T-helper 1 cell treated with Interleukin-12 subunit alpha and Interleukin-12 subunit beta and Interleukin-4 antibody, amounts not matched to agents 30 μg/mL and 1 μg/mL, for 36 hours (primary cell): ENCODE measurements at regions not wholly inside any gene's neighbourhood (a gene's known extent, or its start where the extent isn't known, plus 50 kb on each side); places are given as distances from the start of the nearest gene placed in this dataset.

Experiments used
- H3K27ac Mint-ChIP-seq: one replicate; pipeline ENCODE4 v1.8.0; 2021; ENCODE audit warnings: mild to moderate bottlenecking, mixed read lengths
- H3K27me3 Mint-ChIP-seq: one replicate; pipeline ENCODE4 v1.8.0; 2021; ENCODE audit warnings: low read depth, mixed read lengths
- H3K36me3 Mint-ChIP-seq: one replicate; pipeline ENCODE4 v1.8.0; 2021; ENCODE audit warnings: low read depth, mixed read lengths
- H3K4me1 Mint-ChIP-seq: one replicate; pipeline ENCODE4 v1.8.0; 2021; ENCODE audit warnings: low read depth, mixed read lengths
- H3K4me3 Mint-ChIP-seq: one replicate; pipeline ENCODE4 v1.8.0; 2021; ENCODE audit warnings: mild to moderate bottlenecking, moderate library complexity, mixed read lengths
- H3K9me3 Mint-ChIP-seq: one replicate; pipeline ENCODE4 v1.8.0; 2021; ENCODE audit warnings: mixed read lengths

GRCh38 chr14:75333606-75334548 lies 55.2 kb downstream of the FOS start:
- H3K36me3 Mint-ChIP-seq = peaks cover 3% of the 10 kb centered on the region
- peaks cover 22% of the 10 kb centered on the region for H3K4me1 Mint-ChIP-seq
- peaks cover 24% of the 10 kb centered on the region for H3K27me3 Mint-ChIP-seq
- peak overlapping the region; percentile 90 for H3K27ac Mint-ChIP-seq
- H3K9me3 Mint-ChIP-seq = no peaks in the 10 kb centered on the region
- peak overlapping the region; percentile 72 for H3K4me3 Mint-ChIP-seq

- Mint-ChIP-seq H3K4me1 (peaks cover 20% of the 10 kb centered on the region), H3K9me3 (no peaks in the 10 kb centered on the region), H3K4me3 (peak overlapping the region; percentile 72), H3K36me3 (peaks cover 3% of the 10 kb centered on the region), H3K27ac (peak overlapping the region; percentile 90), H3K27me3 (peaks cover 23% of the 10 kb centered on the region)
Observed at GRCh38 chr14:75334549-75335051, 56.0 kb downstream of the FOS start.

GRCh38 chr14:75335571-75335970 lies 56.9 kb downstream of the FOS start:
- H3K9me3 Mint-ChIP-seq = no peaks in the 10 kb centered on the region
- H3K36me3 Mint-ChIP-seq = peaks cover 3% of the 10 kb centered on the region
- no peak overlapping the region for H3K4me3 Mint-ChIP-seq
- peaks cover 20% of the 10 kb centered on the region for H3K4me1 Mint-ChIP-seq
- H3K27me3 Mint-ChIP-seq = peaks cover 21% of the 10 kb centered on the region
- peak overlapping the region; percentile 34 for H3K27ac Mint-ChIP-seq

DNA sequence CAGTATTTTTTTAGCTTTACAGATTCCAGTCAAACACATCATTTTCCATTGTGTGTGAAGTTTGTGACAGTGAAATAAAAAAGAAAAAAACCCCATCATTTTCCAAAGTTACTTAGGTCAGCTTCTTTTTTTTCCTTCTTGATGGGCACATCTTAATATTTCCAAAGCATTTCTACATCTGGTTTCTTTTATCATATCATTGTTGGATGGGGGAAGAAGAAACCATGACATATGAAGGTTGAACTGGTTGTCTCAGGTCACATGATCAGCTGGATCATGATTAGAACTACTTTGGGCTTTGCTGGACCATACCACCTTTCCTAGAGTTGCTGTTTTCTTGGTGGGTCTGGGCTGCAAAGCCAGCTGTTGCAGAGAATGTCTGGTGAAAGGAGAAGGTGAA lies 59.8 kb downstream of the FOS start:
- Mint-ChIP-seq H3K36me3 (peaks cover 3% of the 10 kb centered on the region), H3K9me3 (no peaks in the 10 kb centered on the region)

DNA sequence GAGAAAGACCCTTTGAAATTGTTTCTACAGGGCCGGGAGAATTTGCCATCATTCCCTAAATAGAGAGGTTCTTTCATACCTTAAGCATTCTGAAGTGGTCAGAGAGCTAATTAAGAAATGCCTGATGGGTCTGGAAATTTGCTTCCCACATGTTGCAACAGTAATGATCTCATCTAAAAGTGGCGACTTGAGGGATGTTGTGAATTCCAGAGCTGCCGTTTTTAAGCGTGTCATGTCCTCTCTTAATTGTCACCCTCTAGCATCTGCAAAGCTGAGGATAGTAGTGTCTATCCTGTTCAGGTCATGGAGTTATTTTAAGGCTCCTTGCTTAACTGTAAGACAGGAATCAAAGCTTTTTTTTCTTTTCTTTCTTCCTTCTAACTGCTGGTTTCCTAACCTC lies 60.4 kb downstream of the FOS start:
- Mint-ChIP-seq H3K27ac (no peak overlapping the region), H3K4me1 (peaks cover 17% of the 10 kb centered on the region), H3K4me3 (no peak overlapping the region), H3K9me3 (no peaks in the 10 kb centered on the region), H3K27me3 (peaks cover 19% of the 10 kb centered on the region), H3K36me3 (peaks cover 3% of the 10 kb centered on the region)

More for the DNA sequence above, 59.8 kb downstream of the FOS start:
- peaks cover 19% of the 10 kb centered on the region for H3K4me1 Mint-ChIP-seq
- H3K4me3 Mint-ChIP-seq = no peak overlapping the region
- no peak overlapping the region for H3K27ac Mint-ChIP-seq
- peaks cover 17% of the 10 kb centered on the region for H3K27me3 Mint-ChIP-seq

GRCh38 chr14:75340921-75341320 lies 62.3 kb downstream of the FOS start:
- Mint-ChIP-seq H3K9me3 (peaks cover 3% of the 10 kb centered on the region), H3K27ac (no peak overlapping the region), H3K27me3 (peaks cover 26% of the 10 kb centered on the region), H3K4me3 (no peak overlapping the region), H3K36me3 (peaks cover 2% of the 10 kb centered on the region), H3K4me1 (peaks cover 4% of the 10 kb centered on the region)

DNA sequence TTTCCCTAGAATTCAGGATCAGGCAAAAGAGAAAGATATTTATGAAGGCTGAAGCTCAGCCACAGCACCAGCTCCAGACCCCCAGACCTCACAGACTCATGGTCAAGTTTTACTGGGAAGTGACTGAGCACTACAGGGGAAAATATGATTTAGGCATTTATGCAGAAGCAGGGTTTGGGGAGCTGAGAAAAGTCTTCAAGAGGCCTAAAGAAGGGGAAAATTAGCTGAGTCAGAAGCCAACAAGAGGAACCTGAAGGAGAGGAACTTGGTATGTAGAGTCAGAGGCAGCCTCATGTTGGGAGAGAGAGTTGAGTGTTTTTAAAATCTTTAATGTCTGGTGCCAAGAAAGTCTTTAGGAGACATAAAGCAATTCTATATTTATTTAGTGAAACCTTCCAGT lies 63.0 kb downstream of the FOS start:
- Mint-ChIP-seq H3K27me3 (peaks cover 32% of the 10 kb centered on the region), H3K9me3 (peaks cover 3% of the 10 kb centered on the region), H3K27ac (no peak overlapping the region), H3K36me3 (peaks cover 2% of the 10 kb centered on the region), H3K4me3 (no peak overlapping the region), H3K4me1 (peaks cover 4% of the 10 kb centered on the region)

- H3K27me3 Mint-ChIP-seq = peaks cover 32% of the 10 kb centered on the region
- H3K4me1 Mint-ChIP-seq = peaks cover 4% of the 10 kb centered on the region
- H3K4me3 Mint-ChIP-seq = no peak overlapping the region
- peaks cover 3% of the 10 kb centered on the region for H3K9me3 Mint-ChIP-seq
- H3K36me3 Mint-ChIP-seq = peaks cover 2% of the 10 kb centered on the region
- no peak overlapping the region for H3K27ac Mint-ChIP-seq
Observed at GRCh38 chr14:75342762-75343599, 64.4 kb downstream of the FOS start.

DNA sequence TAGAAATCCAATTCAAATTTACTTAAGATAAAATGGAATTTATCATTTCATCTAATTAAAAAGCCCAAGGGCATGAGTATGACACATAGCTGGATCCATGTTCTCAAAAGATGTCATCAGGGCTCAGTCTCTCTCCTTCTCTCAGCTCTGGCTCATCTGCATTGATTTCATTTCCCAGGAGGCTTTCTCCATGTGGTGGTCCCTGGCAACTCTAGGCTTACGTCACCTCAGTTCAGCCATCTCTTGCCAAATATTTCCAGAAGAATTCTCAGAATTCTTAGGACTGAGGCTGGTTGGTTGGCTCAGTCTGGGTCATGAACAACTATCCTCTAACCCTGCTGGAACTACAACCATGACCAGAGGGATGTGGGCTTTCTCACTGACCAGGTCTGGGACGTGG lies 65.3 kb downstream of the FOS start:
- Mint-ChIP-seq H3K9me3 (peaks cover 3% of the 10 kb centered on the region), H3K4me3 (no peak overlapping the region), H3K36me3 (peaks cover 2% of the 10 kb centered on the region), H3K27me3 (peaks cover 27% of the 10 kb centered on the region), H3K27ac (no peak overlapping the region), H3K4me1 (peaks cover 4% of the 10 kb centered on the region)

GRCh38 chr14:75344411-75344810 lies 65.8 kb downstream of the FOS start:
- H3K27me3 Mint-ChIP-seq = peaks cover 23% of the 10 kb centered on the region
- H3K4me3 Mint-ChIP-seq = no peak overlapping the region
- peaks cover 2% of the 10 kb centered on the region for H3K36me3 Mint-ChIP-seq
- peaks cover 3% of the 10 kb centered on the region for H3K9me3 Mint-ChIP-seq
- H3K27ac Mint-ChIP-seq = no peak overlapping the region
- peaks cover 4% of the 10 kb centered on the region for H3K4me1 Mint-ChIP-seq

- H3K4me1 Mint-ChIP-seq = no peaks in the 10 kb centered on the region
- H3K27ac Mint-ChIP-seq = no peak overlapping the region
- no peaks in the 10 kb centered on the region for H3K9me3 Mint-ChIP-seq
- H3K4me3 Mint-ChIP-seq = no peak overlapping the region
- H3K36me3 Mint-ChIP-seq = no peaks in the 10 kb centered on the region
- peaks cover 8% of the 10 kb centered on the region for H3K27me3 Mint-ChIP-seq
Observed at GRCh38 chr14:75350505-75351060, 72.0 kb downstream of the FOS start.

GRCh38 chr14:75359098-75359497 lies 68.7 kb upstream of the JDP2 start:
- peaks cover 3% of the 10 kb centered on the region for H3K4me1 Mint-ChIP-seq
- H3K36me3 Mint-ChIP-seq = no peaks in the 10 kb centered on the region
- no peak overlapping the region for H3K27ac Mint-ChIP-seq
- no peaks in the 10 kb centered on the region for H3K9me3 Mint-ChIP-seq
- peaks cover 17% of the 10 kb centered on the region for H3K27me3 Mint-ChIP-seq
- H3K4me3 Mint-ChIP-seq = no peak overlapping the region

GRCh38 chr14:75361041-75361440 lies 66.8 kb upstream of the JDP2 start:
- Mint-ChIP-seq H3K4me3 (no peak overlapping the region), H3K4me1 (peaks cover 5% of the 10 kb centered on the region), H3K36me3 (no peaks in the 10 kb centered on the region), H3K9me3 (no peaks in the 10 kb centered on the region), H3K27ac (no peak overlapping the region), H3K27me3 (peaks cover 26% of the 10 kb centered on the region)

DNA sequence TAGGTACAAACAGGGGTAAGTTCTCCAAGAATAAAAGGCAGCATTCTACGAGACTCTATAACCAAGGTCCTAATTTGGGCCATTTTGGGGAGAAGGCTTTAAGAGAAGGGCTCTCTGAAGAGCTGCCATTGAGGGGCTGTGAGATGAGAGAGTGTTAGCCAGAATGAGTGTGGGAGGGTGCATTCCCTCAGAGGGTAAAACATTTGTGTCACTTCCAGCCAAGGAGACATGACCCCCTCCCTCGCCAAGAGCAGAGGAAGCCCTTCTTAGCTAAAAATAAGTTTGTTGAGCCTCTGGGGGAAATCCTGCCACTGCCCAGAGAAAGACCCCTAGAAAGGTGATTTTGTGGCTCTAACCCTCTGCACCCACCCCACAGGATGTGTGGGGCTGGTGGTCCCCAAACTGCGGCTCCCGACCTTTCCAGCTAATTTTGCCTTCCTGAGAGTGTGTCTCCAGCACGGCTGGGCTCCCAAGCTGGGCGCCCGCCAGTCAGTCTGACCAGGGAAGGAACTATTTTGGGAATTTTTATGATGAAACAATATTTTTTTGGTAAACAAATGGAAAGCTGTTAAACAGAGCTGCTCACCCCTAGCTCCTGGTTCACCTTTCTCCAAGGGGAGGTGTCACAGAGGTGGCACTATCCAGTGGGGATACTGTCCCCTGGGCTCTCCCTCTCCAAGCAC lies 65.9 kb upstream of the JDP2 start:
- Mint-ChIP-seq H3K4me1 (peaks cover 5% of the 10 kb centered on the region), H3K4me3 (no peak overlapping the region), H3K9me3 (no peaks in the 10 kb centered on the region), H3K27me3 (peaks cover 26% of the 10 kb centered on the region), H3K36me3 (no peaks in the 10 kb centered on the region), H3K27ac (no peak overlapping the region)
